IMR-90 (cell line): ENCODE measurements at regions not wholly inside any gene's neighbourhood (a gene's known extent, or its start where the extent isn't known, plus 50 kb on each side); places are given as distances from the start of the nearest gene placed in this dataset.

Experiments used
- ATAC-seq: fragments of 200-7000 bp; cut with Tn5 transposase; 2 replicates; pipeline ENCODE4 v1.9.1; 2020; ENCODE audit warnings: low read depth, mild to moderate bottlenecking, moderate library complexity
- BruUV-seq: library from RNA; stranded (reverse); fragments of 400-500 nt; replicated peaks from 2 replicates; lab custom pipeline; 2021; lab: Mats Ljungman, UMichigan
- CTCF ChIA-PET: fragments of 300-600 bp; formaldehyde crosslinking; extraction: SDS; loops from one replicate; lab custom pipeline; 2021; ENCODE audit warnings: antibody characterized with exemption; lab: Yijun Ruan, JAX
- POLR2A ChIA-PET: fragments of 300-600 bp; sonication (Branson Sonifier 250); formaldehyde crosslinking; loops from one replicate; lab custom pipeline; 2022; ENCODE audit warnings: antibody characterized with exemption; ENCODE audit not compliant: unreplicated experiment; lab: Charles Lee
- DNase-seq: peaks from one replicate; pipeline ENCODE4 v3.0.0; 2013
- H2AFZ ChIP-seq: replicated peaks from 2 replicates; pipeline ENCODE3; 2013; ENCODE audit warnings: low read length, mild to moderate bottlenecking; ENCODE audit not compliant: poor library complexity
- H2AK5ac ChIP-seq: 2 replicates; pipeline ENCODE4 v1.6.1; 2013; ENCODE audit warnings: low read depth, low read length, inconsistent platforms
- H2AK9ac ChIP-seq: replicated peaks from 2 replicates; pipeline ENCODE3; 2013; ENCODE audit warnings: mild to moderate bottlenecking, low read depth, low read length, moderate library complexity; ENCODE audit not compliant: poor library complexity
- H2BK120ac ChIP-seq: 2 replicates; pipeline ENCODE4 v1.6.1; 2013; ENCODE audit warnings: low read depth, low read length, inconsistent platforms
- H2BK15ac ChIP-seq: 3 replicates; pipeline ENCODE4 v1.6.1; 2013; ENCODE audit warnings: low read depth, low read length, inconsistent platforms
- H2BK20ac ChIP-seq: 2 replicates; pipeline ENCODE4 v1.6.1; 2013; ENCODE audit warnings: low read depth, mild to moderate bottlenecking, inconsistent platforms, low read length, moderate library complexity
- H2BK5ac ChIP-seq: 2 replicates; pipeline ENCODE4 v1.6.1; 2013; ENCODE audit warnings: mild to moderate bottlenecking, low read depth, low read length, inconsistent platforms; ENCODE audit not compliant: poor library complexity, severe bottlenecking
- H3K14ac ChIP-seq: replicated peaks from 2 replicates; pipeline ENCODE4 v1.6.1; 2013; ENCODE audit warnings: low read depth, low read length, inconsistent platforms
- H3K18ac ChIP-seq: 2 replicates; pipeline ENCODE4 v1.6.1; 2013; ENCODE audit warnings: low read depth, low read length, control low read depth
- H3K23ac ChIP-seq: 2 replicates; pipeline ENCODE4 v1.6.1; 2013; ENCODE audit warnings: low read depth, low read length, inconsistent platforms
- H3K27ac ChIP-seq: 2 replicates; pipeline ENCODE4 v1.5.1; 2013; ENCODE audit warnings: mild to moderate bottlenecking, control low read depth, low read length; ENCODE audit not compliant: insufficient read depth
- H3K27me3 ChIP-seq: 2 replicates; pipeline ENCODE4 v1.6.1; 2013; ENCODE audit warnings: low read length; ENCODE audit not compliant: control insufficient read depth, insufficient read depth
- H3K36me3 ChIP-seq: 2 replicates; pipeline ENCODE4 v1.6.1; 2013; ENCODE audit warnings: low read length, mixed read lengths; ENCODE audit not compliant: control insufficient read depth, insufficient read depth
- H3K4ac ChIP-seq: 2 replicates; pipeline ENCODE4 v1.6.1; 2013; ENCODE audit warnings: low read depth, low read length, inconsistent platforms
- H3K4me1 ChIP-seq: 2 replicates; pipeline ENCODE4 v1.6.1; 2013; ENCODE audit warnings: low read length, mixed read lengths; ENCODE audit not compliant: control insufficient read depth, insufficient read depth
- H3K4me2 ChIP-seq: 2 replicates; pipeline ENCODE4 v1.6.1; 2013; ENCODE audit warnings: low read depth, mild to moderate bottlenecking, control low read depth, low read length, moderate library complexity
- H3K4me3 ChIP-seq: 2 replicates; pipeline ENCODE4 v1.5.1; 2013; ENCODE audit warnings: low read depth, mild to moderate bottlenecking, control low read depth, low read length, moderate library complexity; ENCODE audit not compliant: insufficient read depth
- H3K56ac ChIP-seq: 2 replicates; pipeline ENCODE4 v1.6.1; 2013; ENCODE audit warnings: low read length, inconsistent platforms; ENCODE audit not compliant: insufficient read depth; ENCODE audit errors: extremely low read depth
- H3K79me1 ChIP-seq, 2 experiments: 2 replicates each; pipeline ENCODE4 v1.6.1; 2013; ENCODE audit warnings: low read length in 2 of 2, inconsistent platforms in 1 of 2, low read depth in 1 of 2
- H3K9ac ChIP-seq: 2 replicates; pipeline ENCODE4 v1.6.1; 2013; ENCODE audit warnings: low read depth, low read length, control low read depth
- H3K9me1 ChIP-seq: 2 replicates; pipeline ENCODE4 v1.6.1; 2013; ENCODE audit warnings: low read length, inconsistent platforms; ENCODE audit not compliant: insufficient read depth
- H3K9me3 ChIP-seq: 2 replicates; pipeline ENCODE4 v1.6.1; 2013; ENCODE audit warnings: low read length; ENCODE audit not compliant: control insufficient read depth, insufficient read depth
- H4K20me1 ChIP-seq: 2 replicates; pipeline ENCODE4 v1.6.1; 2013; ENCODE audit warnings: low read length, inconsistent platforms; ENCODE audit not compliant: insufficient read depth
- H4K5ac ChIP-seq: 2 replicates; pipeline ENCODE4 v1.6.1; 2013; ENCODE audit warnings: mild to moderate bottlenecking, low read depth, low read length, control low read depth
- H4K8ac ChIP-seq, 2 experiments: 2 replicates each; pipeline ENCODE4 v1.6.1; 2013; ENCODE audit warnings: low read depth in 2 of 2, low read length in 2 of 2, control low read depth in 1 of 2, inconsistent platforms in 1 of 2
- H4K91ac ChIP-seq: 2 replicates; pipeline ENCODE4 v1.6.1; 2013; ENCODE audit warnings: low read depth, low read length, inconsistent platforms; ENCODE audit not compliant: insufficient read depth
- BHLHE40 ChIP-seq: fragments of 150-350 bp; IDR thresholded peaks from 2 replicates; pipeline ENCODE4 v1.6.1; 2016; ENCODE audit warnings: mild to moderate bottlenecking, low read depth, low read length
- CEBPB ChIP-seq: IDR thresholded peaks from 2 replicates; pipeline ENCODE4 v1.6.1; 2012; ENCODE audit warnings: low read depth, low read length, improper control_type of control experiment
- CHD1 ChIP-seq: IDR thresholded peaks from 2 replicates; pipeline ENCODE4 v1.6.1; 2012; ENCODE audit warnings: low read depth, low read length, improper control_type of control experiment
- CTCF ChIP-seq: conservative IDR thresholded peaks from 2 replicates; pipeline ENCODE4 v1.5.1; 2012; ENCODE audit warnings: mild to moderate bottlenecking, low read depth, low read length, improper control_type of control experiment
- ELK1 ChIP-seq: fragments of 150-350 bp; IDR thresholded peaks from 2 replicates; pipeline ENCODE4 v1.6.1; 2016; ENCODE audit warnings: low read depth, mild to moderate bottlenecking, low read length, moderate library complexity, borderline replicate concordance
- FOS ChIP-seq: fragments of 150-350 bp; IDR thresholded peaks from 2 replicates; pipeline ENCODE4 v1.6.1; 2016; ENCODE audit warnings: low read depth, low read length
- MAFK ChIP-seq: IDR thresholded peaks from 2 replicates; pipeline ENCODE4 v1.6.1; 2012; ENCODE audit warnings: low read depth, low read length, improper control_type of control experiment
- MAZ ChIP-seq: IDR thresholded peaks from 2 replicates; pipeline ENCODE4 v1.6.1; 2012; ENCODE audit warnings: low read depth, mild to moderate bottlenecking, low read length, improper control_type of control experiment, moderate library complexity, borderline replicate concordance
- MXI1 ChIP-seq: IDR thresholded peaks from 2 replicates; pipeline ENCODE4 v1.6.1; 2012; ENCODE audit warnings: low read depth, mild to moderate bottlenecking, low read length, moderate library complexity, borderline replicate concordance
- NFE2L2 ChIP-seq: fragments of 150-350 bp; IDR thresholded peaks from 2 replicates; pipeline ENCODE4 v1.6.1; 2016; ENCODE audit warnings: low read depth, mild to moderate bottlenecking, low read length
- POLR2A ChIP-seq: IDR thresholded peaks from 2 replicates; pipeline ENCODE4 v1.6.1; 2012; ENCODE audit warnings: mild to moderate bottlenecking, low read depth, low read length
- RAD21 ChIP-seq: IDR thresholded peaks from 2 replicates; pipeline ENCODE4 v1.6.1; 2012; ENCODE audit warnings: low read length, improper control_type of control experiment
- RCOR1 ChIP-seq: IDR thresholded peaks from 2 replicates; pipeline ENCODE4 v1.6.1; 2012; ENCODE audit warnings: mild to moderate bottlenecking, low read length, improper control_type of control experiment; ENCODE audit not compliant: insufficient replicate concordance
- RFX5 ChIP-seq: IDR thresholded peaks from 2 replicates; pipeline ENCODE4 v1.8.0; 2012; ENCODE audit warnings: low read depth, mild to moderate bottlenecking, low read length, moderate library complexity
- SMC3 ChIP-seq: fragments of 150-350 bp; IDR thresholded peaks from 2 replicates; pipeline ENCODE4 v1.6.1; 2016; ENCODE audit warnings: low read depth, mild to moderate bottlenecking, antibody characterized with exemption, low read length, moderate library complexity
- USF2 ChIP-seq: fragments of 150-350 bp; IDR thresholded peaks from 2 replicates; pipeline ENCODE4 v1.6.1; 2017; ENCODE audit warnings: mild to moderate bottlenecking, antibody characterized with exemption, low read length, low read depth
- WGBS, 2 experiments: methylation state at CpG; one replicate each; pipeline versions ENCODE4 v1.1.5 to v1.1.7; 2013; ENCODE audit warnings: missing lambda C conversion rate in 2 of 2; ENCODE audit not compliant: insufficient read length in 1 of 2; ENCODE audit errors: extremely low coverage in 2 of 2; 5-methylcytosine and 5-hydroxymethylcytosine counted together
- dilution Hi-C: fragments of 300-500 bp; cut with HindIII; formaldehyde crosslinking; loops from one replicate; pipeline ENCODE4 v1.14.3; 2018; ENCODE audit warnings: low sequenced_read_pairs; ENCODE audit not compliant: unreplicated experiment
- in situ Hi-C: fragments of 300-500 bp; cut with MboI; formaldehyde crosslinking; loops from 3 replicates; pipeline ENCODE4 v1.14.3; 2019; ENCODE audit warnings: low sequenced_read_pairs, inconsistent platforms, mixed read lengths
- intact Hi-C: fragments of 100-400 bp; cut with micrococcal nuclease; formaldehyde crosslinking; loops from 2 replicates; pipeline ENCODE4 v1.10.0; 2022

- H3K9ac ChIP-seq, result no peak overlapping the region
- ATAC-seq (no peak), DNase-seq (no peak)
- in situ Hi-C loops (no loop called here), dilution Hi-C loops (loop anchor here (25.0 kb wide), 1 partner anchor 546 kb away; no protein-coding TSS in a partner anchor), intact Hi-C loops (no loop called here)
- POLR2A ChIA-PET, result no interaction called here
- H3K23ac ChIP-seq, result no peak overlapping the region; the same call in 1 of the 2 replicates
- H4K20me1 ChIP-seq, result no peaks in the 10 kb centered on the region; the same call in 1 of the 2 replicates
- 86% methylated on average over 1 of the region's 5 CpGs; no CpG with 5 or more reads in 1 of the 2 experiments for WGBS, 2 experiments
- no peaks in the 10 kb centered on the region for H3K9me3 ChIP-seq
- H3K4me2 ChIP-seq, result no peak overlapping the region
- H3K27me3 ChIP-seq, result no peaks in the 10 kb centered on the region
- H4K8ac ChIP-seq, result no peak overlapping the region
- H2BK5ac ChIP-seq, result no peak overlapping the region
- peak overlapping the region; percentile 73; the same call in 1 of the 2 replicates for H2BK120ac ChIP-seq
- H2BK15ac ChIP-seq, result peak overlapping the region; percentile 95
- peak overlapping the region; percentile 93 for H2AK5ac ChIP-seq
- CTCF ChIA-PET, result no interaction called here
- no peak overlapping the region; the same call in 1 of the 2 replicates for H3K56ac ChIP-seq
- BruUV-seq, result no TSS peak
- peak overlapping the region; percentile 90 for H3K4ac ChIP-seq
- peak overlapping the region; percentile 46; the same call in 1 of the 2 replicates for H4K5ac ChIP-seq
- H2AK9ac ChIP-seq, result no peak overlapping the region
- H4K91ac ChIP-seq, result no peak overlapping the region
- H3K4me1 ChIP-seq, result peaks cover 15% of the 10 kb centered on the region
- H3K36me3 ChIP-seq, result no peaks in the 10 kb centered on the region
- no peak overlapping the region for H3K14ac ChIP-seq
- H2BK20ac ChIP-seq, result peak overlapping the region; percentile 75; the same call in 1 of the 2 replicates
- H3K27ac ChIP-seq, result no peak overlapping the region
- peak overlapping the region; percentile 56 for H2AFZ ChIP-seq
- TF ChIP-seq CTCF, result no peak
- no peak for TF ChIP-seq RFX5
- TF ChIP-seq POLR2A, result no peak
- no peak for TF ChIP-seq MAFK
- no peak for TF ChIP-seq CEBPB
- TF ChIP-seq ELK1, result no peak
- TF ChIP-seq CHD1, result no peak
- TF ChIP-seq BHLHE40, result no peak
- no peak for TF ChIP-seq RAD21
- no peak for TF ChIP-seq NFE2L2
- no peak for TF ChIP-seq FOS
- TF ChIP-seq SMC3, result no peak
- TF ChIP-seq MXI1, result no peak
- no peak for TF ChIP-seq USF2
- TF ChIP-seq MAZ, result no peak
- TF ChIP-seq RCOR1, result no peak
- H3K4me3 ChIP-seq, result no peak overlapping the region
- no peaks in the 10 kb centered on the region for H3K79me1 ChIP-seq
- H3K18ac ChIP-seq, result peak overlapping the region; percentile 73; the same call in 1 of the 2 replicates
- 0 out of 2 replicates have a peak, but pooled peaks cover 3% of the 10 kb centered on the region for H3K9me1 ChIP-seq
Measured at GRCh38 chr10:63708421-63708820, 187.2 kb downstream of the REEP3 start.
